H1 (cell line): ENCODE measurements at regions not wholly inside any gene's neighbourhood (a gene's known extent, or its start where the extent isn't known, plus 50 kb on each side); places are given as distances from the start of the nearest gene placed in this dataset.
A peak's percentile ranks its signal among the peaks of the same experiment; 100 is the strongest.

Experiments
- CTCF ChIA-PET: fragments of 300-600 bp; sonication (Branson Sonifier 250); formaldehyde crosslinking; loops from one replicate; lab custom pipeline; 2021; ENCODE audit not compliant: partially characterized antibody; lab: Charles Lee
- POLR2A ChIA-PET: fragments of 300-600 bp; sonication (Branson Sonifier 250); formaldehyde crosslinking; loops from one replicate; lab custom pipeline; 2021; ENCODE audit warnings: inconsistent platforms; ENCODE audit not compliant: partially characterized antibody; lab: Charles Lee
- DNase-seq, 2 experiments: peaks; one replicate each; pipeline versions ENCODE4 v3.0.0 to v3.0.0-alpha.2; 2010 to 2022; ENCODE audit warnings: low spot score in 2 of 2, low read depth in 1 of 2, mixed read lengths in 1 of 2
- FAIRE-seq: peaks from 2 replicates; lab custom pipeline; 2011; peaks lifted over from hg19 to GRCh38; lab: Jason Lieb, UNC
- H2AFZ ChIP-seq: 2 replicates; pipeline ENCODE4 v1.8.1; 2012; ENCODE audit warnings: low read length, inconsistent platforms
- H2AK5ac ChIP-seq: 2 replicates; pipeline ENCODE4 v1.6.1; 2013; ENCODE audit warnings: low read depth, low read length
- H2BK120ac ChIP-seq: replicated peaks from 2 replicates; pipeline ENCODE3; 2013; ENCODE audit warnings: low read depth, low read length, inconsistent platforms
- H2BK12ac ChIP-seq: 2 replicates; pipeline ENCODE4 v1.6.1; 2013; ENCODE audit warnings: low read depth, low read length
- H2BK15ac ChIP-seq: 2 replicates; pipeline ENCODE4 v1.6.1; 2013; ENCODE audit warnings: low read length
- H2BK20ac ChIP-seq: 2 replicates; pipeline ENCODE4 v1.6.1; 2013; ENCODE audit warnings: low read length
- H2BK5ac ChIP-seq: 2 replicates; pipeline ENCODE4 v1.6.1; 2013; ENCODE audit warnings: low read depth, low read length
- H3K14ac ChIP-seq: 2 replicates; pipeline ENCODE4 v1.6.1; 2013; ENCODE audit warnings: inconsistent platforms; ENCODE audit not compliant: insufficient read length
- H3K18ac ChIP-seq: 2 replicates; pipeline ENCODE4 v1.6.1; 2013; ENCODE audit warnings: low read length; ENCODE audit errors: extremely low read depth
- H3K23ac ChIP-seq: 2 replicates; pipeline ENCODE4 v1.6.1; 2013; ENCODE audit warnings: inconsistent platforms; ENCODE audit not compliant: insufficient read length
- H3K23me2 ChIP-seq: 2 replicates; pipeline ENCODE4 v1.6.1; 2013; ENCODE audit warnings: low read depth, low read length
- H3K27ac ChIP-seq: 2 replicates; pipeline ENCODE4 v1.6.1; 2011; ENCODE audit warnings: low read depth, low read length, inconsistent platforms
- H3K27me3 ChIP-seq, 4 experiments: replicated peaks in 1 of 4; 1 replicate in 1 of 4; 2 replicates in 3 of 4; pipeline versions ENCODE4 v1.6.1 to v1.8.1; 2011 to 2013; ENCODE audit warnings: low read length in 3 of 4, mild to moderate bottlenecking in 3 of 4, inconsistent platforms in 2 of 4, mixed read lengths in 2 of 4, moderate library complexity in 1 of 4; ENCODE audit not compliant: control insufficient read depth in 3 of 4, insufficient read depth in 3 of 4; ENCODE audit errors: extremely low read depth in 1 of 4
- H3K36me3 ChIP-seq, 4 experiments: 2 replicates each; pipeline versions ENCODE4 v1.6.1 to v1.8.1; 2011 to 2013; ENCODE audit warnings: mild to moderate bottlenecking in 4 of 4, low read length in 3 of 4, moderate library complexity in 2 of 4, control low read depth in 1 of 4, inconsistent platforms in 1 of 4; ENCODE audit not compliant: insufficient read depth in 4 of 4, control insufficient read depth in 2 of 4
- H3K4ac ChIP-seq: replicated peaks from 2 replicates; pipeline ENCODE3; 2013; ENCODE audit warnings: low read length, low read depth, mixed read lengths, inconsistent platforms; ENCODE audit not compliant: insufficient read length
- H3K4me1 ChIP-seq, 4 experiments: replicated peaks in 1 of 4; 1 replicate in 1 of 4; 2 replicates in 3 of 4; pipeline versions ENCODE4 v1.6.1 to v1.8.1; 2011 to 2013; ENCODE audit warnings: low read length in 3 of 4, inconsistent platforms in 2 of 4, mixed read lengths in 1 of 4; ENCODE audit not compliant: insufficient read depth in 4 of 4, control insufficient read depth in 3 of 4
- H3K4me2 ChIP-seq, 2 experiments: 2 replicates each; pipeline versions ENCODE4 v1.6.1 to v1.8.1; 2011 to 2013; ENCODE audit warnings: low read depth in 2 of 2, low read length in 2 of 2, control low read depth in 1 of 2, inconsistent platforms in 1 of 2, mild to moderate bottlenecking in 1 of 2; ENCODE audit not compliant: insufficient read depth in 1 of 2
- H3K4me3 ChIP-seq, 4 experiments: fragments of 200-600, 300-600 bp in 1 of 4; sonication (generic), shearing (Covaris generic), sonication (Bioruptor Twin) in 1 of 4; 2 replicates each; pipeline versions ENCODE4 v1.5.1 to v1.8.1; 2011 to 2016; ENCODE audit warnings: low read length in 4 of 4, low read depth in 3 of 4, control low read depth in 2 of 4, inconsistent platforms in 2 of 4, mild to moderate bottlenecking in 2 of 4, mixed read lengths in 1 of 4, moderate library complexity in 1 of 4; ENCODE audit not compliant: insufficient read depth in 2 of 4; ENCODE audit errors: extremely low read depth in 1 of 4
- H3K56ac ChIP-seq: replicated peaks from 2 replicates; pipeline ENCODE3; 2013; ENCODE audit warnings: low read depth, mild to moderate bottlenecking, mixed read lengths, low read length, inconsistent platforms; ENCODE audit not compliant: insufficient read length
- H3K79me1 ChIP-seq: 2 replicates; pipeline ENCODE4 v1.6.1; 2013; ENCODE audit warnings: low read depth, low read length, control low read depth
- H3K79me2 ChIP-seq, 2 experiments: 2 replicates each; pipeline versions ENCODE4 v1.6.1 to v1.8.1; 2012 to 2013; ENCODE audit warnings: low read length in 2 of 2, mild to moderate bottlenecking in 2 of 2, inconsistent platforms in 1 of 2; ENCODE audit not compliant: insufficient read depth in 2 of 2, control insufficient read depth in 1 of 2
- H3K9ac ChIP-seq, 4 experiments: replicated peaks in 1 of 4; 1 replicate in 1 of 4; 2 replicates in 3 of 4; pipeline versions ENCODE4 v1.6.1 to v1.8.1; 2011 to 2013; ENCODE audit warnings: low read depth in 3 of 4, low read length in 3 of 4, control low read depth in 2 of 4, mild to moderate bottlenecking in 2 of 4, moderate library complexity in 2 of 4, inconsistent platforms in 1 of 4; ENCODE audit errors: extremely low read depth in 1 of 4
- H3K9me3 ChIP-seq, 2 experiments: 2 replicates each; pipeline versions ENCODE4 v1.6.1 to v1.8.1; 2012 to 2013; ENCODE audit warnings: mild to moderate bottlenecking in 2 of 2, moderate library complexity in 2 of 2, control low read depth in 1 of 2, inconsistent platforms in 1 of 2, low read depth in 1 of 2, low read length in 1 of 2, mixed read lengths in 1 of 2; ENCODE audit not compliant: insufficient read depth in 2 of 2
- H4K20me1 ChIP-seq, 2 experiments: replicated peaks in 1 of 2; 2 replicates each; pipeline versions ENCODE3 to v1.8.1; 2011 to 2013; ENCODE audit warnings: inconsistent platforms in 2 of 2, low read length in 2 of 2, mild to moderate bottlenecking in 1 of 2; ENCODE audit not compliant: insufficient read depth in 2 of 2, control insufficient read depth in 1 of 2
- H4K5ac ChIP-seq: 2 replicates; pipeline ENCODE4 v1.6.1; 2013; ENCODE audit warnings: low read length, low read depth, mixed read lengths, inconsistent platforms; ENCODE audit not compliant: insufficient read length
- H4K8ac ChIP-seq: 2 replicates; pipeline ENCODE4 v1.8.0; 2013; ENCODE audit warnings: mild to moderate bottlenecking, moderate library complexity, low read length, inconsistent platforms; ENCODE audit not compliant: insufficient read depth; ENCODE audit errors: extremely low read depth
- H4K91ac ChIP-seq: replicated peaks from 2 replicates; pipeline ENCODE3; 2013; ENCODE audit warnings: low read length, mixed read lengths, inconsistent platforms; ENCODE audit not compliant: insufficient read length
- ASH2L ChIP-seq: fragments of 200-600, 300-600 bp; sonication (generic); IDR thresholded peaks from one replicate; pipeline ENCODE4 v1.7.1; 2017; ENCODE audit warnings: low read length
- BRCA1 ChIP-seq: IDR thresholded peaks from 2 replicates; pipeline ENCODE4 v1.6.1; 2012; ENCODE audit warnings: low read depth, low read length, improper control_type of control experiment
- CEBPB ChIP-seq: IDR thresholded peaks from 2 replicates; pipeline ENCODE4 v1.6.1; 2012; ENCODE audit warnings: low read depth, low read length
- CREB1 ChIP-seq: IDR thresholded peaks from 2 replicates; pipeline ENCODE4 v1.6.1; 2012; ENCODE audit warnings: inconsistent platforms
- HDAC6 ChIP-seq: IDR thresholded peaks from one replicate; pipeline ENCODE4 v1.7.1; 2012; ENCODE audit warnings: low read depth, mild to moderate bottlenecking, inconsistent platforms, low read length, moderate library complexity
- JUN ChIP-seq: IDR thresholded peaks from 2 replicates; pipeline ENCODE4 v1.6.1; 2011; ENCODE audit warnings: low read depth, mild to moderate bottlenecking, improper control_type of control experiment, low read length
- RBBP5 ChIP-seq: IDR thresholded peaks from 2 replicates; pipeline ENCODE4 v1.7.1; 2012; ENCODE audit warnings: low read depth, mild to moderate bottlenecking, inconsistent platforms, low read length, moderate library complexity, borderline replicate concordance
- SRF ChIP-seq: IDR thresholded peaks from 2 replicates; pipeline ENCODE4 v1.6.1; 2011; ENCODE audit warnings: mild to moderate bottlenecking, low read depth, low read length, moderate library complexity
- TBP ChIP-seq: IDR thresholded peaks from 2 replicates; pipeline ENCODE4 v1.6.1; 2011; ENCODE audit warnings: low read depth, low read length, improper control_type of control experiment
- TEAD4 ChIP-seq: IDR thresholded peaks from 2 replicates; pipeline ENCODE4 v1.6.1; 2012; ENCODE audit warnings: low read depth, low read length, inconsistent platforms, mixed read lengths
- ZNF274 ChIP-seq: IDR thresholded peaks from 2 replicates; pipeline ENCODE4 v1.7.0; 2012; ENCODE audit warnings: low read length, borderline replicate concordance; ENCODE audit errors: extremely low read depth
- WGBS, 2 experiments: shearing (Covaris generic) in 1 of 2; methylation state at CpG; one replicate each; pipeline versions ENCODE4 v1.1.6 to v1.1.7; 2013 to 2015; ENCODE audit warnings: low lambda C conversion rate in 2 of 2, mixed read lengths in 2 of 2, inconsistent platforms in 1 of 2, low coverage in 1 of 2, missing lambda C conversion rate in 1 of 2; ENCODE audit not compliant: insufficient replicate concordance in 2 of 2, insufficient coverage in 1 of 2, insufficient read length in 1 of 2; ENCODE audit errors: extremely low coverage in 1 of 2, missing lambda C conversion rate in 1 of 2; 5-methylcytosine and 5-hydroxymethylcytosine counted together

GRCh38 chr9:110125207-110125751 is 82.7 kb downstream of the C9orf152 start:
- Histone ChIP-seq H2BK20ac (no peak overlapping the region), H2BK120ac (no peak overlapping the region), H3K23me2 (no peaks in the 10 kb centered on the region)
- TF ChIP-seq SRF (peak; percentile 28; the same call in 1 of the 2 replicates), HDAC6 (no peak), JUN (0 out of 2 replicates have a peak, but pooled peaks have one; percentile 24), RBBP5 (no peak), ZNF274 (no peak), CREB1 (peak; percentile 75), CEBPB (no peak), ASH2L (peak; percentile 37), TEAD4 (peak; percentile 48; the same call in 1 of the 2 replicates), TBP (peak; percentile 46; the same call in 1 of the 2 replicates), BRCA1 (no peak)
- TF ChIP-seq, all 59 proteins: peak for 6
- H3K4me1 ChIP-seq: peaks cover 11 to 62% (median 34%) of the 10 kb centered on the region in 4 experiments
- no peaks in the 10 kb centered on the region for H3K9me3 ChIP-seq
- CTCF ChIA-PET: interaction anchor here (0.6 to 2.4 kb wide), 3 partner anchors 17 to 26 kb away, joined by 3 to 6 read pairs (median 3); no protein-coding TSS in a partner anchor
- H3K4ac ChIP-seq: no peak overlapping the region
- peaks cover 4% of the 10 kb centered on the region; the same call in 1 of the 2 replicates for H3K79me1 ChIP-seq
- no peak overlapping the region for H2AFZ ChIP-seq
- peaks cover 3 to 56% of the 10 kb centered on the region in 2 experiments; a peak in 3 of 4 replicates for H3K79me2 ChIP-seq
- no peak overlapping the region for H3K56ac ChIP-seq
- peak overlapping the region; percentile 60; the same call in 1 of the 2 replicates for H2AK5ac ChIP-seq
- H4K5ac ChIP-seq: no peak overlapping the region
- no peak overlapping the region; the same call in 1 of the 2 replicates for H4K8ac ChIP-seq
- H4K91ac ChIP-seq: no peak overlapping the region
- H2BK15ac ChIP-seq: no peak overlapping the region
- H2BK5ac ChIP-seq: peak overlapping the region; percentile 32
- peak overlapping the region; percentile 82; the same call in 1 of the 2 replicates for H2BK12ac ChIP-seq
- H3K27ac ChIP-seq: no peak overlapping the region
- no peak overlapping the region for H3K23ac ChIP-seq
- WGBS, 2 experiments: 51% methylated on average over 15 of the region's 16 CpGs; no CpG with 5 or more reads in 1 of the 2 experiments
- H3K4me2 ChIP-seq: peak overlapping the region; percentile 26 to 35; a peak in 3 of 4 replicates
- no peak overlapping the region for H3K14ac ChIP-seq
- no peaks in the 10 kb centered on the region; a peak in 1 of 7 replicates for H3K27me3 ChIP-seq
- FAIRE-seq (no peak), DNase-seq (peak; percentile 69 to 71)
- H4K20me1 ChIP-seq: peaks cover 4 to 14% of the 10 kb centered on the region in 2 experiments
- no peak overlapping the region for H3K4me3 ChIP-seq
- no peak overlapping the region; a peak in 1 of 7 replicates for H3K9ac ChIP-seq
- no peak overlapping the region for H3K18ac ChIP-seq
- H3K36me3 ChIP-seq: no peaks in the 10 kb centered on the region
- POLR2A ChIA-PET: interaction anchor here (1.1 to 1.5 kb wide), 2 partner anchors 8 to 78 kb away, joined by 3 read pairs; no protein-coding TSS in a partner anchor
